Prostate gland (tissue), 2 donors: ENCODE measurements at regions not wholly inside any gene's neighbourhood (a gene's known extent, or its start where the extent isn't known, plus 50 kb on each side); places are given as distances from the start of the nearest gene placed in this dataset.

Source experiments
- CTCF ChIP-seq, 4 experiments: fragments of 200-600 bp in 2 of 4; fragments of 450-650 bp in 2 of 4; sonication (generic) in 2 of 4; IDR thresholded peaks; 1 replicate in 3 of 4; 2 replicates in 1 of 4; pipeline ENCODE4 v1.5.1; 2016 to 2019; ENCODE audit warnings: antibody characterized with exemption in 4 of 4, mild to moderate bottlenecking in 2 of 4, moderate library complexity in 2 of 4
- POLR2A ChIP-seq: fragments of 450-650 bp; IDR thresholded peaks from one replicate; pipeline ENCODE4 v1.6.1; 2016; ENCODE audit warnings: antibody characterized with exemption, mild to moderate bottlenecking
- POLR2AphosphoS5 ChIP-seq: sonication (generic); formaldehyde crosslinking; IDR thresholded peaks from one replicate; pipeline ENCODE4 v1.6.1; 2017; ENCODE audit warnings: antibody characterized with exemption

GRCh38 chr7:7110706-7111105 is 71.6 kb upstream of the C1GALT1 start:
- TF ChIP-seq CTCF (IDR thresholded peaks at IDR 0.05) (no peak), POLR2AphosphoS5 (no peak), POLR2A (no peak)
